Stomach (tissue), 8 donors: ENCODE measurements at regions not wholly inside any gene's neighbourhood (a gene's known extent, or its start where the extent isn't known, plus 50 kb on each side); places are given as distances from the start of the nearest gene placed in this dataset.

Experiments used
- DNase-seq, 2 donors: peaks; one replicate each; pipeline versions ENCODE4 v3.0.0 to v3.0.0-alpha.2; 2013 to 2019
- H3K27ac ChIP-seq, 5 donors: fragments of 200-600 bp in 4 of 5; sonication (generic) in 4 of 5; one replicate each; pipeline ENCODE4 v1.5.1; 2013 to 2019; ENCODE audit warnings: mild to moderate bottlenecking in 1 of 5, moderate library complexity in 1 of 5
- H3K27me3 ChIP-seq, 3 donors: fragments of 200-600 bp; sonication (generic); one replicate each; pipeline ENCODE4 v1.5.1; 2017 to 2019; ENCODE audit warnings: mixed run types in 1 of 3
- H3K36me3 ChIP-seq, 4 donors: fragments of 200-600 bp; sonication (generic); 1 replicate in 3 of 4; 2 replicates in 1 of 4; pipeline ENCODE4 v1.5.1; 2016 to 2019
- H3K4me1 ChIP-seq, 4 donors: fragments of 200-600 bp; sonication (generic); one replicate each; pipeline ENCODE4 v1.5.1; 2016 to 2019
- H3K4me3 ChIP-seq, 4 donors: fragments of 200-600 bp; sonication (generic) in 3 of 4; one replicate each; pipeline ENCODE4 v1.5.1; 2016 to 2019; ENCODE audit warnings: mild to moderate bottlenecking in 1 of 4
- H3K9me3 ChIP-seq, 4 donors: fragments of 200-600 bp; sonication (generic); one replicate each; pipeline ENCODE4 v1.5.1; 2016 to 2019
- CTCF ChIP-seq, 7 experiments: fragments of 450-650 bp in 4 of 7; fragments of 200-600 bp in 3 of 7; sonication (generic) in 3 of 7; IDR thresholded peaks; one replicate each; pipeline ENCODE4 v1.5.1; 2016 to 2019; ENCODE audit warnings: antibody characterized with exemption in 7 of 7, control low read depth in 2 of 7, mild to moderate bottlenecking in 1 of 7
- EP300 ChIP-seq: sonication (generic); formaldehyde crosslinking; IDR thresholded peaks from one replicate; pipeline ENCODE4 v1.6.1; 2017; ENCODE audit warnings: antibody characterized with exemption
- POLR2A ChIP-seq, 4 donors: fragments of 450-650 bp; IDR thresholded peaks; one replicate each; pipeline ENCODE4 v1.6.1; 2016; ENCODE audit warnings: antibody characterized with exemption in 4 of 4, control low read depth in 2 of 4, mild to moderate bottlenecking in 1 of 4, moderate library complexity in 1 of 4
- POLR2AphosphoS5 ChIP-seq, 3 donors: sonication (generic); formaldehyde crosslinking; IDR thresholded peaks; one replicate each; pipeline ENCODE4 v1.6.1; 2016; ENCODE audit warnings: antibody characterized with exemption in 3 of 3
- WGBS, 5 donors: extraction: QIAGEN DNeasy Blood & Tissue Kit in 3 of 5; methylation state at CpG; one replicate each; pipeline versions ENCODE4 v1.1.5 to v1.1.7; 2013 to 2018; 5-methylcytosine and 5-hydroxymethylcytosine counted together
- intact Hi-C: fragments of 100-400 bp; cut with DNase I; formaldehyde crosslinking; loops from one replicate; pipeline ENCODE4 v1.15.1; 2023; ENCODE audit warnings: low total_unique reads
- donor health status: healthy with polysubstance abuse.
- donor health status: Bipolar disorder and iron deficiency.
- donor health status: healthy.

- intact Hi-C loops, result no loop called here
- H3K4me1 ChIP-seq, result no peaks in the 10 kb centered on the region
- no peak for TF ChIP-seq POLR2AphosphoS5 (IDR thresholded peaks at IDR 0.05)
- no peak for TF ChIP-seq POLR2A (IDR thresholded peaks at IDR 0.05)
Measured at GRCh38 chr2:216274194-216274840, 98.0 kb downstream of the MARCHF4 start.

DNA sequence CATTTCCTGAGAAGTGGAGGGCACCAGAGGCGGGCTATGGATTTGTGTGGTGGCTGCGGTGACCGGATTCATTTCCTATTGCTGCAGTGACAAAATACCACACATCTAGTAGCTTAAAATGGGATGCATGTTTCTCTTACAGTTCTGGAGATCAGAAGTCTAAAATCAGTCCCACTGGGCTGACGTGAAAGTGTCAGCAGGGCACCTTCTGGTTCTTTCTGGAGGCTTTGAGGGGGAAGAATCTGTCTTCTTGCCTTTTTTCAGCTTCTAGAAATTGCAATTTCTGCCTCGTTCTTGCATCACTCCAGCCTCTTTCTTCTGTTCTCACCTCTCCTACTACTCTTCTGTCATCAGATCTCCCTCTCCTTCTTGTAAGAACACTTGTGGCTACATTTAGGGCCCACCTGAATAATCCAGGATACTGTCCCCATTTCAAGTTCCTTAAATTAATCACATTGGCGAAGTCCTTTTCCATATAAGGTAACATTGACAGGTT lies 111.2 kb downstream of the MARCHF4 start:
- TF ChIP-seq POLR2A (IDR thresholded peaks at IDR 0.05) (no peak), CTCF (IDR thresholded peaks at IDR 0.05) (no peak)
- Histone ChIP-seq H3K9me3 (no peaks in the 10 kb centered on the region), H3K36me3 (no peaks in the 10 kb centered on the region), H3K27me3 (no peaks in the 10 kb centered on the region), H3K27ac (no peak overlapping the region), H3K4me3 (no peak overlapping the region), H3K4me1 (no peaks in the 10 kb centered on the region)
- 87 to 92% (median 91%) methylated on average over 6 of the region's 6 CpGs for WGBS, 5 donors
- intact Hi-C loops, result no loop called here
- no peak for DNase-seq

More at GRCh38 chr2:216274194-216274840, 98.0 kb downstream of the MARCHF4 start:
- H3K4me3 ChIP-seq, result no peak overlapping the region
- no peaks in the 10 kb centered on the region for H3K27me3 ChIP-seq
- H3K36me3 ChIP-seq, result no peaks in the 10 kb centered on the region
- H3K9me3 ChIP-seq, result no peaks in the 10 kb centered on the region
- DNase-seq, result no peak
- H3K27ac ChIP-seq, result no peak overlapping the region
- WGBS, 5 donors, result 59 to 71% (median 67%) methylated on average over 4 of the region's 4 CpGs

DNA sequence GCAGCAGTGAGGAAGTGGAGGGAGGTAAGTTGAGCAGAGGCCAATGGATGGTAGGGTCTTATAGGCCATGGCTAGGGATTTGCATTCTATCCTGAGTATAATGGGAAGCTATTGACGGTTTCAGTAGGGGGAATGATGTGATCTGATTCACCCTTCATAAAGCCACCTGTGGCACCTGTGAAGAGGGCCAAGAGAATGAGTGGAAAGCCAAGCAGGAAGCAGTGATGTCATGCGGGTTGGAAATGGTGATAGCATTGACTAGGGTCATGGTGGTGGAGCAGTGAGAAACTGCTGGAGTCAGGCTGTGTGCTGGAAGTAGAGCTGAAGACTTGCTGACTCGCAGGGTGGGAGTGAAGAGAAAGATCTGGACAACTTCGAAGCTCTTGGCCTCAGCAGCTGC lies 111.7 kb downstream of the MARCHF4 start:
- intact Hi-C loops, result no loop called here
- Histone ChIP-seq H3K4me1 (no peaks in the 10 kb centered on the region), H3K27ac (no peak overlapping the region), H3K27me3 (no peaks in the 10 kb centered on the region), H3K9me3 (no peaks in the 10 kb centered on the region), H3K4me3 (no peak overlapping the region), H3K36me3 (no peaks in the 10 kb centered on the region)
- no peak for DNase-seq
- 85 to 91% (median 89%) methylated on average over 4 of the region's 4 CpGs for WGBS, 5 donors
- no peak for TF ChIP-seq POLR2AphosphoS5 (IDR thresholded peaks at IDR 0.05)
- no peak for TF ChIP-seq CTCF (IDR thresholded peaks at IDR 0.05)
- no peak for TF ChIP-seq EP300

- 75 to 88% (median 84%) methylated on average over 8 of the region's 8 CpGs for WGBS, 5 donors
Measured at GRCh38 chr2:216259081-216259480, 113.2 kb downstream of the MARCHF4 start.

More at GRCh38 chr2:216259081-216259480, 113.2 kb downstream of the MARCHF4 start:
- Histone ChIP-seq H3K36me3 (no peaks in the 10 kb centered on the region), H3K9me3 (no peaks in the 10 kb centered on the region), H3K4me1 (no peaks in the 10 kb centered on the region), H3K27me3 (no peaks in the 10 kb centered on the region), H3K4me3 (no peak overlapping the region), H3K27ac (no peak overlapping the region)
- no peak for TF ChIP-seq EP300
- TF ChIP-seq CTCF (IDR thresholded peaks at IDR 0.05), result no peak
- no peak for TF ChIP-seq POLR2A (IDR thresholded peaks at IDR 0.05)
- no peak for TF ChIP-seq POLR2AphosphoS5 (IDR thresholded peaks at IDR 0.05)
- intact Hi-C loops, result no loop called here
- DNase-seq, result no peak
